ENCODE measurements at regions not wholly inside any gene's neighbourhood (a gene's known extent, or its start where the extent isn't known, plus 50 kb on each side); places are given as distances from the start of the nearest gene placed in this dataset.

DNA sequence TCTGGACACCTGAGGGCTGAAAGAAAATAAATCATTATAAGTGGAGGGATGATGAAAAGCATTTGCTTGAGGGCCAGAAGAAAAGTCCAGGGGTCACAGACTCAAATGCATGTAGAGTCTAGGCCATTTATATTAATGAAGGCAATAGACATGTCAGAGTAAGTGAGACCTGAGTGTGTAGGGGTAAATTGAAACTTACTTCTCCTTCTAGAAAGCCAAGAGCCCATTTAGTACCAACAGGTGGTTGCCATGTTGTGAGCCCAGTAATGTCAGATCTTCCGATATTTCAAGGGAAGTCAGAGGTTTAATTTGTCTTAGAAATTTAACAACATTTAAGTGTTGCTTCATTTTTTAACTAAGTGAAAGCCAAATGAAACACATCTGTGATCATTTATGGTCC is 166.1 kb upstream of the SLIT2 start:
- no peak for DNase-seq
- no peaks in the 10 kb centered on the region for H3K9me3 ChIP-seq
- H3K36me3 ChIP-seq, result no peaks in the 10 kb centered on the region
- no peak for TF ChIP-seq CTCF (IDR thresholded peaks at IDR 0.05)
- no peak overlapping the region for H3K27ac ChIP-seq
- no peaks in the 10 kb centered on the region for H3K4me1 ChIP-seq
- H3K27me3 ChIP-seq, result no peaks in the 10 kb centered on the region
- intact Hi-C loops (cut with DNase I), result no loop called here
- H3K4me3 ChIP-seq, result no peak overlapping the region
- H3K9ac ChIP-seq (ENCODE audit: low read depth in 2 of 2, low read length in 2 of 2), result no peak overlapping the region

GRCh38 chr4:20085156-20085555 is 166.5 kb upstream of the SLIT2 start:
- no peaks in the 10 kb centered on the region for H3K4me1 ChIP-seq
- intact Hi-C loops (cut with DNase I), result no loop called here
- no peak overlapping the region for H3K4me3 ChIP-seq
- no peak overlapping the region for H3K9ac ChIP-seq (ENCODE audit: low read depth in 2 of 2, low read length in 2 of 2)
- no peaks in the 10 kb centered on the region for H3K36me3 ChIP-seq
- TF ChIP-seq CTCF (IDR thresholded peaks at IDR 0.05), result no peak
- no peaks in the 10 kb centered on the region for H3K9me3 ChIP-seq
- no peaks in the 10 kb centered on the region for H3K27me3 ChIP-seq
- no peak for DNase-seq
- no peak overlapping the region for H3K27ac ChIP-seq

DNA sequence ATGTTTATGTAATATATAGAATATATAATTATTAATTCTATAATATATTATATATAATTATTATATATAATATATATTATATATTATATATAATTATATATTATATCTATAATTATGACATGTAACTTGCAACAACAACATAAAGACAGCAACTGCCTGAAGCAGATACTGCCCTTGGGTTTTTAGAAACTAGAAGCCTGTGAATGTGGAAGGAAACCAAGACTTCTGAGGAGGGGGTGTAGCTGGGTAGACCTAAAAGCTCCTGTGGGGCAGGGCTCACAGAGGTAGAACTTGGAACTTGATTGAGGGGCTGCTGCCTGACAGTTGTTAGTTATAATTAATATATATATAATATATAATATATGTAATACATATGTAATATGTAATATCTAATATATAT is 167.2 kb upstream of the SLIT2 start:
- no peaks in the 10 kb centered on the region for H3K36me3 ChIP-seq
- H3K9ac ChIP-seq (ENCODE audit: low read depth in 2 of 2, low read length in 2 of 2), result no peak overlapping the region
- H3K4me1 ChIP-seq, result no peaks in the 10 kb centered on the region
- H3K27me3 ChIP-seq, result no peaks in the 10 kb centered on the region
- intact Hi-C loops (cut with DNase I), result no loop called here
- H3K9me3 ChIP-seq, result no peaks in the 10 kb centered on the region
- H3K4me3 ChIP-seq, result no peak overlapping the region
- no peak overlapping the region for H3K27ac ChIP-seq
- no peak for TF ChIP-seq CTCF (IDR thresholded peaks at IDR 0.05)
- DNase-seq, result no peak

DNA sequence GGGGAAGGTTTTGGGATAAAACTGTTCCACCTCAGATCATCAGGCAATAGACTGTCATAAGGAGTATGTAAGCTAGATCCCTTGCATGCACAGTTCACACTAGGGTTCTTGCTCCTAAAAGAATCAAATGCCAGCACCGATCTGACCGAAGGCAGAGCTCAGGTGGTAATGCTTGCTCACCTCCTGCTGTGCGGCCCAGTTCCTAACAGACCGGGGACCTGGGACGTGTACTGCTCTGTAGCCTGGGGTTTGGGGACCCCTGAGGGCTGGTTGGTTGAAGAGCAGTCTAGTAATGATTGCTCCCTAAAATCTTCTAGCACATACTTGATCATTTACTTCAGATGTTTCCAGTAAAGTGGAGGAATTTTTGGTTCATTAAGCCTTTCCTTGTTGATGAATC is 173.1 kb upstream of the SLIT2 start:
- intact Hi-C loops (cut with DNase I), result no loop called here
- Histone ChIP-seq H3K27ac (no peak overlapping the region), H3K4me1 (no peaks in the 10 kb centered on the region), H3K36me3 (no peaks in the 10 kb centered on the region), H3K4me3 (no peak overlapping the region), H3K9me3 (no peaks in the 10 kb centered on the region), H3K27me3 (no peaks in the 10 kb centered on the region), H3K9ac (ENCODE audit: low read depth in 2 of 2, low read length in 2 of 2) (no peak overlapping the region)
- no peak for TF ChIP-seq CTCF (IDR thresholded peaks at IDR 0.05)
- no peak for DNase-seq

DNA sequence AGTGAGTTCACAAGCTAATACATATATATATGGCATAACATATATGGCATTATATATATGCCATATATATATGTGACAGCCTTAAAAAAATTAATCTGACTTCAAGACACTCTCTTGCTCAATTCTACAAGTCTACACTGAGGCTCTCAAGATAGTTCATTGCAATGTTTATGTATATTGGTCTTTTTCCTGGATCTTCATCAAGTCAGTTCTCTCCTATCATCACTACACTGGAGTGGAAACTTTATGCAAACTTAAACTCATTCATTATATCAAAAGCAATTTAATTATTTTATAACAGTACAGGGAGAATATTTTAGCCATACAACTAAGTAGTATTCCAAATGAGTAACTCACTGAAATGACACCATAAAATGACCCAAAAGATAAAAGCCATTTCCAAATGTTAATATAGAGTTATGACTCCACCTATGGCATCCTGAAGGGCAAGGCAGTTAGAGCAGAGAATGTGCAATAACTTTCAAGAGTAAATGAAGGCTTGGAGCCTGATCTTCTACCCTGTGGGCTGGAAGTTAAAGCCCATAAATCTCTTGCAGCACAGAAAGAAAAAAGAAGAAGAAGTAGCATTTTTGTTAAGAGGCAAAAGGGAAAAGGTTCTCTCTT is 176.3 kb upstream of the SLIT2 start:
- H3K36me3 ChIP-seq, result no peaks in the 10 kb centered on the region
- TF ChIP-seq CTCF (IDR thresholded peaks at IDR 0.05), result no peak
- no peaks in the 10 kb centered on the region for H3K27me3 ChIP-seq
- H3K9ac ChIP-seq (ENCODE audit: low read depth in 2 of 2, low read length in 2 of 2), result no peak overlapping the region
- no peaks in the 10 kb centered on the region for H3K9me3 ChIP-seq
- no peak for DNase-seq
- no peaks in the 10 kb centered on the region for H3K4me1 ChIP-seq
- H3K27ac ChIP-seq, result no peak overlapping the region
- H3K4me3 ChIP-seq, result no peak overlapping the region
- intact Hi-C loops (cut with DNase I), result no loop called here

Data from colonic mucosa (tissue), 4 donors.